GM23338 (cell line): ENCODE measurements at regions not wholly inside any gene's neighbourhood (a gene's known extent, or its start where the extent isn't known, plus 50 kb on each side); places are given as distances from the start of the nearest gene placed in this dataset.

Source experiments
- ATAC-seq: fragments of 200-7000 bp; cut with Tn5 transposase; 3 replicates; pipeline ENCODE4 v1.9.1; 2020
- DNase-seq: peaks from one replicate; pipeline ENCODE4 v3.0.0-alpha.2; 2015; ENCODE audit warnings: low spot score
- H2AFZ ChIP-seq: fragments of 200-600 bp; sonication (generic); 2 replicates; pipeline ENCODE4 v1.8.0; 2016; ENCODE audit warnings: antibody characterized with exemption, mild to moderate bottlenecking, moderate library complexity
- H3F3A ChIP-seq: fragments of 200-600 bp; sonication (generic); replicated peaks from 2 replicates; pipeline ENCODE4 v1.8.0; 2017; ENCODE audit warnings: antibody characterized with exemption, mixed run types, low read depth
- H3K27ac ChIP-seq: fragments of 200-600 bp; sonication (generic); 2 replicates; pipeline ENCODE4 v1.6.1; 2016; ENCODE audit warnings: low read depth
- H3K27me3 ChIP-seq: fragments of 200-600 bp; sonication (generic); 2 replicates; pipeline ENCODE4 v1.8.0; 2016; ENCODE audit warnings: mild to moderate bottlenecking, mixed run types, moderate library complexity; ENCODE audit not compliant: insufficient read depth
- H3K36me3 ChIP-seq: fragments of 200-600 bp; sonication (generic); 2 replicates; pipeline ENCODE4 v1.8.0; 2016; ENCODE audit warnings: mild to moderate bottlenecking; ENCODE audit not compliant: insufficient read depth
- H3K4me1 ChIP-seq: fragments of 200-600 bp; sonication (generic); 2 replicates; pipeline ENCODE4 v1.8.0; 2016; ENCODE audit warnings: mild to moderate bottlenecking, moderate library complexity; ENCODE audit not compliant: insufficient read depth
- H3K4me2 ChIP-seq: fragments of 200-600 bp; sonication (generic); 2 replicates; pipeline ENCODE4 v1.7.1; 2017; ENCODE audit warnings: mixed run types
- H3K4me3 ChIP-seq: fragments of 200-600 bp; sonication (generic); 2 replicates; pipeline ENCODE4 v1.6.1; 2016; ENCODE audit warnings: mixed run types
- H3K79me2 ChIP-seq: fragments of 200-600 bp; sonication (generic); replicated peaks from 2 replicates; pipeline ENCODE4 v1.8.0; 2017; ENCODE audit warnings: mild to moderate bottlenecking; ENCODE audit not compliant: insufficient read depth
- H3K9me2 ChIP-seq: fragments of 200-600 bp; sonication (generic); 2 replicates; pipeline ENCODE4 v1.8.0; 2017; ENCODE audit not compliant: insufficient read depth
- H4K20me1 ChIP-seq: fragments of 200-600 bp; sonication (generic); replicated peaks from 2 replicates; pipeline ENCODE4 v1.8.0; 2017; ENCODE audit warnings: mild to moderate bottlenecking; ENCODE audit not compliant: insufficient read depth
- H3K27ac Mint-ChIP-seq: 2 replicates; pipeline ENCODE4 v1.8.0; 2020; ENCODE audit warnings: inconsistent platforms, mild to moderate bottlenecking, moderate library complexity, mixed read lengths
- H3K27me3 Mint-ChIP-seq: 3 replicates; pipeline ENCODE4 v1.8.0; 2022; ENCODE audit warnings: low read depth, mild to moderate bottlenecking, moderate library complexity, mixed read lengths, inconsistent platforms; ENCODE audit not compliant: insufficient read depth, poor library complexity
- H3K36me3 Mint-ChIP-seq: 3 replicates; pipeline ENCODE4 v1.8.0; 2021; ENCODE audit warnings: low read depth, mild to moderate bottlenecking, inconsistent platforms, moderate library complexity, mixed read lengths
- H3K4me1 Mint-ChIP-seq: 3 replicates; pipeline ENCODE4 v1.8.0; 2020; ENCODE audit warnings: mild to moderate bottlenecking, inconsistent platforms, mixed read lengths
- H3K4me3 Mint-ChIP-seq: 3 replicates; pipeline ENCODE4 v1.8.0; 2021; ENCODE audit warnings: moderate library complexity, mild to moderate bottlenecking, inconsistent platforms, mixed read lengths
- H3K9me3 Mint-ChIP-seq: 3 replicates; pipeline ENCODE4 v1.8.0; 2020; ENCODE audit warnings: moderate library complexity, mild to moderate bottlenecking, inconsistent platforms, mixed read lengths
- CREB1 ChIP-seq: fragments of 250-450 bp; sonication (Bioruptor Pico); IDR thresholded peaks from 2 replicates; pipeline ENCODE4 v1.5.0; 2020; ENCODE audit warnings: low read depth, mild to moderate bottlenecking, moderate library complexity
- EZH2 ChIP-seq: fragments of 200-600 bp; sonication (generic); IDR thresholded peaks from one replicate; pipeline ENCODE4 v1.8.0; 2017; ENCODE audit warnings: antibody characterized with exemption, mild to moderate bottlenecking, low read depth; ENCODE audit not compliant: unreplicated experiment
- ZNF114 ChIP-seq: fragments of 250-450 bp; sonication (Bioruptor Pico); IDR thresholded peaks from 2 replicates; pipeline ENCODE4 v1.5.0; 2020; ENCODE audit warnings: mild to moderate bottlenecking, moderate library complexity
- ZNF331 ChIP-seq: fragments of 250-450 bp; sonication (Bioruptor Pico); IDR thresholded peaks from 2 replicates; pipeline ENCODE4 v1.5.0; 2020; ENCODE audit warnings: low read depth, mild to moderate bottlenecking, moderate library complexity

DNA sequence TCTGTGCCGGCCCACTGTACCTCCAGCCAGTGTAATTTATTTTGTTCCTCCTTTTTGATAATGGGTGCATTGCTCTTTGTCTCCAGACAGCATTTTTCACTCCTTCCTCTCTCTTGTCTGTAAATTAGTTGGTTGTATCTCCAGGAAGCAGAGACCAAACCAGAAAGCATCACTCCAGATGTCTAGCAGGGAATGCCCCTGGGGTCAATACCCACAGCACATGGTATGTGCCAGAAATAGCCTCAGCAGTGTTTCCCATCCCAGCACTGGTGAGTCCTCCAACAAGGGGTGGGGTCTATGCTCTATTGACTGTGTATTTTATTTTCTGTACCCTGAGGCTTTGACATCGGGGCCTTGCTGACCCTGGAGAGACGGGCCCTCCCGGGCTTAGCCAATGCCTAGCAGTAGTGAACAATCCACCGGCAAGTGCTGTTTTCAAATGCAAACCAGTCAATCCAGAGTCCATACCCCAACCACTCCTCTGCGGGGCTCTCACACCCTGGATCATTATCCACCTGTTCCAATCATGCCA is 50.2 kb upstream of the FZD10 start:
- Mint-ChIP-seq H3K4me1 (no peaks in the 10 kb centered on the region), H3K27me3 (peaks cover 6% of the 10 kb centered on the region), H3K9me3 (peaks cover 97% of the 10 kb centered on the region), H3K4me3 (no peak overlapping the region), H3K27ac (no peak overlapping the region), H3K36me3 (peaks cover 50% of the 10 kb centered on the region)
- no peaks in the 10 kb centered on the region for H3K9me2 ChIP-seq
- H3K36me3 ChIP-seq, result no peaks in the 10 kb centered on the region
- no peak overlapping the region for H2AFZ ChIP-seq
- H4K20me1 ChIP-seq, result no peaks in the 10 kb centered on the region
- TF ChIP-seq EZH2 (no peak), CREB1 (CRISPR knock-in tag) (no peak), ZNF114 (CRISPR knock-in tag) (no peak), ZNF331 (CRISPR knock-in tag) (no peak)
- H3K27ac ChIP-seq, result no peak overlapping the region
- ATAC-seq (no peak), DNase-seq (no peak)
- no peaks in the 10 kb centered on the region for H3K79me2 ChIP-seq
- no peaks in the 10 kb centered on the region for H3K27me3 ChIP-seq
- no peak overlapping the region for H3K4me2 ChIP-seq
- no peak overlapping the region for H3K4me3 ChIP-seq
- H3F3A ChIP-seq, result no peaks in the 10 kb centered on the region
- H3K4me1 ChIP-seq, result no peaks in the 10 kb centered on the region
